Hepatocyte (in vitro differentiated cells): ENCODE measurements at regions not wholly inside any gene's neighbourhood (a gene's known extent, or its start where the extent isn't known, plus 50 kb on each side); places are given as distances from the start of the nearest gene placed in this dataset.

Experiments
- DNase-seq: peaks from one replicate; pipeline ENCODE4 v3.0.0-alpha.2; 2016; ENCODE audit warnings: low spot score
- H2AFZ ChIP-seq: fragments of 200-600 bp; sonication (generic); 2 replicates; pipeline ENCODE4 v1.6.0; 2016; ENCODE audit warnings: antibody characterized with exemption, mild to moderate bottlenecking
- H3K27ac ChIP-seq: fragments of 200-600 bp; sonication (generic); 2 replicates; pipeline ENCODE4 v1.5.1; 2016; ENCODE audit warnings: mild to moderate bottlenecking
- H3K27me3 ChIP-seq: fragments of 200-600 bp; sonication (generic); 2 replicates; pipeline ENCODE4 v1.6.1; 2016
- H3K36me3 ChIP-seq: fragments of 200-600 bp; sonication (generic); replicated peaks from 2 replicates; pipeline ENCODE4 v1.5.1; 2016; ENCODE audit warnings: low read depth; ENCODE audit not compliant: insufficient read depth
- H3K4me1 ChIP-seq: fragments of 200-600 bp; sonication (generic); 2 replicates; pipeline ENCODE4 v1.5.1; 2016; ENCODE audit warnings: mild to moderate bottlenecking, moderate library complexity; ENCODE audit not compliant: insufficient read depth
- H3K4me2 ChIP-seq: fragments of 200-600 bp; sonication (generic); 2 replicates; pipeline ENCODE4 v1.6.0; 2016
- H3K4me3 ChIP-seq: fragments of 200-600 bp; sonication (generic); 2 replicates; pipeline ENCODE4 v1.5.1; 2016; ENCODE audit warnings: mild to moderate bottlenecking
- H3K79me2 ChIP-seq: fragments of 200-600 bp; sonication (generic); 2 replicates; pipeline ENCODE4 v1.6.0; 2017; ENCODE audit warnings: mild to moderate bottlenecking
- H3K9me2 ChIP-seq: fragments of 200-600 bp; sonication (generic); replicated peaks from 2 replicates; pipeline ENCODE4 v1.6.0; 2017; ENCODE audit warnings: mild to moderate bottlenecking; ENCODE audit not compliant: insufficient read depth
- H3K9me3 ChIP-seq: fragments of 200-600 bp; sonication (generic); 2 replicates; pipeline ENCODE4 v1.5.1; 2016; ENCODE audit warnings: low read depth, mild to moderate bottlenecking
- H4K20me1 ChIP-seq: fragments of 200-600 bp; sonication (generic); 2 replicates; pipeline ENCODE4 v1.6.0; 2016; ENCODE audit warnings: mild to moderate bottlenecking; ENCODE audit not compliant: insufficient read depth, poor library complexity, severe bottlenecking
- EZH2 ChIP-seq: fragments of 200-600 bp; sonication (generic); IDR thresholded peaks from 2 replicates; pipeline ENCODE4 v1.6.1; 2016; ENCODE audit warnings: antibody characterized with exemption, mild to moderate bottlenecking, borderline replicate concordance
- EZH2phosphoT487 ChIP-seq: fragments of 200-600 bp; sonication (generic); IDR thresholded peaks from one replicate; pipeline ENCODE4 v1.6.1; 2018; ENCODE audit warnings: antibody characterized with exemption, mild to moderate bottlenecking, low read depth, moderate library complexity; ENCODE audit not compliant: unreplicated experiment, severe bottlenecking
- WGBS: methylation state at CpG from one replicate; pipeline ENCODE4 v1.1.6; 2016; ENCODE audit warnings: low lambda C conversion rate; ENCODE audit errors: missing lambda C conversion rate; 5-methylcytosine and 5-hydroxymethylcytosine counted together
- TF ChIP-seq, protein P1 (sequence below): fragments of 200-600 bp; sonication (generic); IDR thresholded peaks from 2 replicates; pipeline ENCODE4 v1.5.1; 2016; ENCODE audit warnings: antibody characterized with exemption, mild to moderate bottlenecking; ENCODE audit not compliant: poor library complexity

DNA sequence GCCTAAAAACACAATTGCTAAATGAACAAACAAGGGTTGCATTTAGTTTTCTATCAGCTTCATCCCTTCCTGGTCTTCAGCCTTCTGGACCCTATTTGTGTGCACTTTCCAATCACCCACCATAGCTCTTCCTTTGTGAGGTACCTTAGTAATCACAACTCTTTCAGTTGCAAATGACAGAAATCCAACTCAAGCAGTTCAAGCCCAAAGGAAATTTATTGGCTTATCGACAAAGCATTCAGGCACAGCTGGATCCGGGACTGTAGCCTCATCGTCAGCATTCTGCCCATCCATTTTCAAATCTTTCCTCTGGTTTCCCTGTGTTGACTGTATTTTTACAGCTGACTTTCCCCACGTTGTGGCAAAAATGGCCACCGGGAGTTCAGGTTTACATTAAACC, 148.6 kb upstream of the VASH1 start:
- H2AFZ ChIP-seq: no peak overlapping the region
- no peaks in the 10 kb centered on the region for H3K79me2 ChIP-seq
- H3K9me2 ChIP-seq: no peaks in the 10 kb centered on the region
- no peaks in the 10 kb centered on the region for H3K36me3 ChIP-seq
- H3K4me3 ChIP-seq: no peak overlapping the region
- H3K4me2 ChIP-seq: no peak overlapping the region
- 42% methylated on average over 5 of the region's 5 CpGs for WGBS
- no peaks in the 10 kb centered on the region for H3K4me1 ChIP-seq
- TF ChIP-seq EZH2phosphoT487: no peak
- no peak for TF ChIP-seq EZH2
- TF ChIP-seq, protein P1, sequence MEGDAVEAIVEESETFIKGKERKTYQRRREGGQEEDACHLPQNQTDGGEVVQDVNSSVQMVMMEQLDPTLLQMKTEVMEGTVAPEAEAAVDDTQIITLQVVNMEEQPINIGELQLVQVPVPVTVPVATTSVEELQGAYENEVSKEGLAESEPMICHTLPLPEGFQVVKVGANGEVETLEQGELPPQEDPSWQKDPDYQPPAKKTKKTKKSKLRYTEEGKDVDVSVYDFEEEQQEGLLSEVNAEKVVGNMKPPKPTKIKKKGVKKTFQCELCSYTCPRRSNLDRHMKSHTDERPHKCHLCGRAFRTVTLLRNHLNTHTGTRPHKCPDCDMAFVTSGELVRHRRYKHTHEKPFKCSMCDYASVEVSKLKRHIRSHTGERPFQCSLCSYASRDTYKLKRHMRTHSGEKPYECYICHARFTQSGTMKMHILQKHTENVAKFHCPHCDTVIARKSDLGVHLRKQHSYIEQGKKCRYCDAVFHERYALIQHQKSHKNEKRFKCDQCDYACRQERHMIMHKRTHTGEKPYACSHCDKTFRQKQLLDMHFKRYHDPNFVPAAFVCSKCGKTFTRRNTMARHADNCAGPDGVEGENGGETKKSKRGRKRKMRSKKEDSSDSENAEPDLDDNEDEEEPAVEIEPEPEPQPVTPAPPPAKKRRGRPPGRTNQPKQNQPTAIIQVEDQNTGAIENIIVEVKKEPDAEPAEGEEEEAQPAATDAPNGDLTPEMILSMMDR: no peak
- H3K27ac ChIP-seq: no peak overlapping the region
- H3K9me3 ChIP-seq: no peaks in the 10 kb centered on the region
- no peaks in the 10 kb centered on the region for H4K20me1 ChIP-seq
- no peak for DNase-seq
- peaks cover 5% of the 10 kb centered on the region for H3K27me3 ChIP-seq

DNA sequence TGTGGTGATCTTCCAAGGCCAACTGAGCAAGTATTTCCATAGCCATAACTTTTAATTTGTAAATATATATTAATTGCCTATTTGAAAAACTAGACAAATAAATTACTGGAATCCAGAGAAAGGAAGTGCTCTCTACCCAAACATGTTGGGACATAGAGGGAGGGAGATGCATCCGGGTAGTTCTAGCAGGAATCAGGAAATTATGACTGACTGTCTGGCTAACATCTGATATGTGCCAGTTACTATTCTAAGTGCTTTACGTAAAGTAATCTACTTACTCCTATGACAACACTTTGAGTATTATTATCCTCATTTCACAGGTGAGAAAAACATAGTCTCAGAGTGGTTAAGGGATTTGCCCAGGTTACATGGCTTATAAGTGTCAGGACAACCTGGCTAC, 147.7 kb upstream of the VASH1 start:
- TF ChIP-seq, protein P1: no peak
- TF ChIP-seq EZH2phosphoT487 (no peak), EZH2 (no peak)
- no peak overlapping the region for H3K4me3 ChIP-seq
- no peak overlapping the region for H3K27ac ChIP-seq
- H3K4me1 ChIP-seq: no peaks in the 10 kb centered on the region
- no peak overlapping the region for H2AFZ ChIP-seq
- no peaks in the 10 kb centered on the region for H3K9me2 ChIP-seq
- no peak overlapping the region for H3K4me2 ChIP-seq
- H3K27me3 ChIP-seq: peaks cover 5% of the 10 kb centered on the region
- H3K79me2 ChIP-seq: no peaks in the 10 kb centered on the region
- DNase-seq: no peak
- no peaks in the 10 kb centered on the region for H4K20me1 ChIP-seq
- no peaks in the 10 kb centered on the region for H3K9me3 ChIP-seq
- WGBS: 79% methylated on average over 2 of the region's 2 CpGs
- H3K36me3 ChIP-seq: no peaks in the 10 kb centered on the region

DNA sequence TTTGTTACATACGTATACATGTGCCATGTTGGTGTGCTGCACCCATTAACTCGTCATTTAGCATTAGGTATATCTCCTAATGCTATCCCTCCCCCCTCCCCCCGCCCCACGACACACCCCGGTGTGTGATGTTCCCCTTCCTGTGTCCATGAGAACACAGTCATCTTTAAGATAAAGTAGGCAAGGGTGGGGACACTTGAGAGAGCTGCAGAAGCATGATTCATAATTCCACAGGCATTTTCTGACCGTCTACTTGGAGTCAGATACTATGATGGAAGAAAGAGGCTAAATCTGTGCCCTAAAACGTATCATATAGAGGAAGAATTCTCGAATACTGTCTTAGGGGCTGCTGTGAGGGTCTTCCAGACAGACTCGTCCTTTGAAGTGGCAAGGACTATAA, 145.9 kb upstream of the VASH1 start:
- no peaks in the 10 kb centered on the region for H4K20me1 ChIP-seq
- no peaks in the 10 kb centered on the region for H3K79me2 ChIP-seq
- DNase-seq: no peak
- H3K4me2 ChIP-seq: no peak overlapping the region
- H3K36me3 ChIP-seq: no peaks in the 10 kb centered on the region
- no peaks in the 10 kb centered on the region for H3K4me1 ChIP-seq
- H2AFZ ChIP-seq: no peak overlapping the region
- H3K27me3 ChIP-seq: peaks cover 5% of the 10 kb centered on the region
- H3K4me3 ChIP-seq: no peak overlapping the region
- no peaks in the 10 kb centered on the region for H3K9me3 ChIP-seq
- no peaks in the 10 kb centered on the region for H3K9me2 ChIP-seq
- WGBS: 83% methylated on average over 9 of the region's 9 CpGs
- no peak overlapping the region for H3K27ac ChIP-seq
- TF ChIP-seq, protein P1: no peak
- no peak for TF ChIP-seq EZH2

DNA sequence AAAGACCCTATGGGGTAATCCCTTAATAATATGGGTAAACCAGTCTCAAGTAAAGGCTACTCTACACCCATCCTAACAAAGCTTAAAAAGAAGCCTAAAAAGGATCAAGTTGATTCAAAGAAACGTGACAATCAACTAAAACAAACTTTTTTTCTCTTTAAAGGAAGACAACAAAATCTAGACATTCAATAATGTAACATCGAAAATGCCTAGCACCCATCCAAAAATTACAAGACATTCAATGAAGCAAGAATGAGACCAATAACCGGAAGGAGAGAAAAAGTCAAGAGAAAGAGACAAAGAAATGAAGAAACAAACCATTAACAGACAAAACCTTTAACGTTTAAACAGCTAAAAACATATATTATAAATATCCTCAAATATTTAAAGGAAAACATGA, 143.8 kb upstream of the VASH1 start:
- Histone ChIP-seq H3K4me2 (no peak overlapping the region), H3K4me3 (no peak overlapping the region), H3K79me2 (no peaks in the 10 kb centered on the region), H3K9me2 (no peaks in the 10 kb centered on the region), H3K9me3 (no peaks in the 10 kb centered on the region), H3K27ac (no peak overlapping the region), H3K27me3 (peaks cover 5% of the 10 kb centered on the region), H3K36me3 (no peaks in the 10 kb centered on the region), H4K20me1 (no peaks in the 10 kb centered on the region), H3K4me1 (no peaks in the 10 kb centered on the region), H2AFZ (no peak overlapping the region)
- no peak for TF ChIP-seq EZH2phosphoT487
- TF ChIP-seq, protein P1: no peak
- TF ChIP-seq EZH2: no peak
- WGBS: 85% methylated on average over 4 of the region's 4 CpGs
- no peak for DNase-seq
